Stomach (tissue), 4 donors: ENCODE measurements at regions not wholly inside any gene's neighbourhood (a gene's known extent, or its start where the extent isn't known, plus 50 kb on each side); places are given as distances from the start of the nearest gene placed in this dataset.

ENCODE experiments used
- POLR2AphosphoS5 ChIP-seq, 3 donors: sonication (generic); formaldehyde crosslinking; IDR thresholded peaks; one replicate each; pipeline ENCODE4 v1.6.1; 2016; ENCODE audit warnings: antibody characterized with exemption in 3 of 3
- TF ChIP-seq, protein P1 (sequence below), 7 experiments: fragments of 450-650 bp in 4 of 7; fragments of 200-600 bp in 3 of 7; sonication (generic) in 3 of 7; IDR thresholded peaks; one replicate each; pipeline ENCODE4 v1.5.1; 2016 to 2019; ENCODE audit warnings: antibody characterized with exemption in 7 of 7, control low read depth in 2 of 7, mild to moderate bottlenecking in 1 of 7

DNA sequence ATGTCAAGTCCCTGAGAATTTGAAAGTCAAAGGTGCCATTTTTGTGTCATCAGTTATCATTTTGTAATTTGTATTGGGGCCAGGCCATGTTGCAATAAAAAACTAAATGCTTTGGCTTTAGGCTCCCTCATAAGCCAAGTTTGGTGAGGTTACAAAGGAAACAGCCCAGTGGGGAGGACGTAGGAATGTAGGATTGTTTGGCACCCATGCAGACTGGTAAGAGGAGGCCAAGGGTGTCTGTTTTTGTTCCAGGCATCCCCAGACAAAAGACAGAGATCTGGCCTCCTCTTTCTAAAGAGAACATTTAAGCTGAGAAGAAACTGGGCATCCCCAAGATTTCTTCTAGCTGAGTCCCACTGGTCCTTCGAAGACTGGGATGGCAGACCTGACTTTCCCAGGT lies 111.7 kb downstream of the SUDS3 start:
- TF ChIP-seq, protein P1, sequence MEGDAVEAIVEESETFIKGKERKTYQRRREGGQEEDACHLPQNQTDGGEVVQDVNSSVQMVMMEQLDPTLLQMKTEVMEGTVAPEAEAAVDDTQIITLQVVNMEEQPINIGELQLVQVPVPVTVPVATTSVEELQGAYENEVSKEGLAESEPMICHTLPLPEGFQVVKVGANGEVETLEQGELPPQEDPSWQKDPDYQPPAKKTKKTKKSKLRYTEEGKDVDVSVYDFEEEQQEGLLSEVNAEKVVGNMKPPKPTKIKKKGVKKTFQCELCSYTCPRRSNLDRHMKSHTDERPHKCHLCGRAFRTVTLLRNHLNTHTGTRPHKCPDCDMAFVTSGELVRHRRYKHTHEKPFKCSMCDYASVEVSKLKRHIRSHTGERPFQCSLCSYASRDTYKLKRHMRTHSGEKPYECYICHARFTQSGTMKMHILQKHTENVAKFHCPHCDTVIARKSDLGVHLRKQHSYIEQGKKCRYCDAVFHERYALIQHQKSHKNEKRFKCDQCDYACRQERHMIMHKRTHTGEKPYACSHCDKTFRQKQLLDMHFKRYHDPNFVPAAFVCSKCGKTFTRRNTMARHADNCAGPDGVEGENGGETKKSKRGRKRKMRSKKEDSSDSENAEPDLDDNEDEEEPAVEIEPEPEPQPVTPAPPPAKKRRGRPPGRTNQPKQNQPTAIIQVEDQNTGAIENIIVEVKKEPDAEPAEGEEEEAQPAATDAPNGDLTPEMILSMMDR (IDR thresholded peaks at IDR 0.05) = no peak
- TF ChIP-seq POLR2AphosphoS5 (IDR thresholded peaks at IDR 0.05) = no peak
